ENCODE measurements at regions not wholly inside any gene's neighbourhood (a gene's known extent, or its start where the extent isn't known, plus 50 kb on each side); places are given as distances from the start of the nearest gene placed in this dataset.
"Not testable (repeated sequence)": the region's sequence is repeated elsewhere in the genome, so short reads cannot be mapped to it uniquely, and the experiment has no call there.

GRCh38 chr12:46635818-46636217 is 190.0 kb downstream of the SLC38A4 start:
- TF ChIP-seq POLR2A (IDR thresholded peaks at IDR 0.05) = no peak
- TF ChIP-seq CTCF (IDR thresholded peaks at IDR 0.05 in 4 of 5, conservative IDR thresholded peaks at IDR 0.05 in 1 of 5) = no peak
- in situ Hi-C loops (cut with MboI; ENCODE audit: low sequenced_read_pairs in 4 of 4) (no loop called here), intact Hi-C loops (cut with DNase I; ENCODE audit: low total_unique reads) (no loop called here)
- DNase-seq (no peak), ATAC-seq (no peak)
- peaks cover 0 to 12% of the 10 kb centered on the region in 2 donors for H3K36me3 ChIP-seq
- peaks cover 0 to 8% (median 3%) of the 10 kb centered on the region in 3 donors for H3K9me3 ChIP-seq
- no peak overlapping the region for H3K27ac ChIP-seq
- no peaks in the 10 kb centered on the region for H3K4me1 ChIP-seq
- no peak overlapping the region for H3K4me3 ChIP-seq
- no peaks in the 10 kb centered on the region for H3K27me3 ChIP-seq

- in situ Hi-C loops (cut with MboI; ENCODE audit: low sequenced_read_pairs in 4 of 4) (no loop called here), intact Hi-C loops (cut with DNase I; ENCODE audit: low total_unique reads) (loop anchor here (5.0 kb wide), 1 partner anchor 92 kb away; no protein-coding TSS in a partner anchor)
- TF ChIP-seq CTCF (IDR thresholded peaks at IDR 0.05 in 4 of 5, conservative IDR thresholded peaks at IDR 0.05 in 1 of 5) (no peak), POLR2A (IDR thresholded peaks at IDR 0.05) (no peak)
- Histone ChIP-seq H3K4me1 (peaks cover 15 to 20% of the 10 kb centered on the region in 2 donors), H3K36me3 (peaks cover 0 to 12% of the 10 kb centered on the region in 2 donors), H3K27ac (peak overlapping the region; percentile 60 to 85 (median 78)), H3K27me3 (no peaks in the 10 kb centered on the region), H3K9me3 (peaks cover 0 to 8% (median 0%) of the 10 kb centered on the region in 3 donors), H3K4me3 (no peak overlapping the region)
- DNase-seq = peak; percentile 77 to 92
- ATAC-seq = peak; percentile 84 to 90
Observed at GRCh38 chr12:46629331-46630229, 196.2 kb downstream of the SLC38A4 start.

GRCh38 chr12:46628176-46628575 is 197.6 kb downstream of the SLC38A4 start:
- no peak for ATAC-seq

GRCh38 chr12:46627686-46628085 is 198.1 kb downstream of the SLC38A4 start:
- no peak for TF ChIP-seq CTCF (IDR thresholded peaks at IDR 0.05 in 4 of 5, conservative IDR thresholded peaks at IDR 0.05 in 1 of 5)
- no peak for TF ChIP-seq POLR2A (IDR thresholded peaks at IDR 0.05)
- ATAC-seq (no peak), DNase-seq (no peak)
- peaks cover 0 to 3% (median 0%) of the 10 kb centered on the region in 3 donors for H3K9me3 ChIP-seq
- H3K27me3 ChIP-seq = no peaks in the 10 kb centered on the region
- H3K4me3 ChIP-seq = no peak overlapping the region
- in situ Hi-C loops (cut with MboI; ENCODE audit: low sequenced_read_pairs in 4 of 4) = no loop called here
- H3K36me3 ChIP-seq = peaks cover 0 to 2% of the 10 kb centered on the region in 2 donors
- peaks cover 15 to 20% of the 10 kb centered on the region in 2 donors for H3K4me1 ChIP-seq
- intact Hi-C loops (cut with DNase I; ENCODE audit: low total_unique reads) = loop anchor here (5.0 kb wide), 1 partner anchor 90 kb away; no protein-coding TSS in a partner anchor
- peak overlapping the region; percentile 44 to 85 (median 64) for H3K27ac ChIP-seq

More at GRCh38 chr12:46628176-46628575, 197.6 kb downstream of the SLC38A4 start:
- DNase-seq = no peak
- H3K4me3 ChIP-seq = no peak overlapping the region
- in situ Hi-C loops (cut with MboI; ENCODE audit: low sequenced_read_pairs in 4 of 4) = no loop called here
- TF ChIP-seq CTCF (IDR thresholded peaks at IDR 0.05 in 4 of 5, conservative IDR thresholded peaks at IDR 0.05 in 1 of 5) (no peak), POLR2A (IDR thresholded peaks at IDR 0.05) (no peak)
- peaks cover 0 to 7% of the 10 kb centered on the region in 2 donors for H3K36me3 ChIP-seq
- H3K9me3 ChIP-seq = peaks cover 0 to 7% (median 0%) of the 10 kb centered on the region in 3 donors
- peak overlapping the region; percentile 54 to 85 (median 68) for H3K27ac ChIP-seq
- H3K4me1 ChIP-seq = peaks cover 15 to 20% of the 10 kb centered on the region in 2 donors
- H3K27me3 ChIP-seq = no peaks in the 10 kb centered on the region
- intact Hi-C loops (cut with DNase I; ENCODE audit: low total_unique reads) = loop anchor here (5.0 kb wide), 1 partner anchor 91 kb away; no protein-coding TSS in a partner anchor

GRCh38 chr12:46619474-46619873 is 206.3 kb downstream of the SLC38A4 start:
- intact Hi-C loops (cut with DNase I; ENCODE audit: low total_unique reads) = loop anchor here (5.0 kb wide), 3 partner anchors 43 to 252 kb away; no protein-coding TSS in a partner anchor
- not testable (repeated sequence) for H3K36me3 ChIP-seq

GRCh38 chr12:46617737-46618136 is 208.1 kb downstream of the SLC38A4 start:
- peak overlapping the region; percentile 77 to 87 (median 80) for H3K27ac ChIP-seq
- peak overlapping the region; percentile 19 to 38 (median 34) for H3K4me3 ChIP-seq
- in situ Hi-C loops (cut with MboI; ENCODE audit: low sequenced_read_pairs in 4 of 4) = loop anchor here in 1 of 4 donors (10.0 kb wide), 1 partner anchor 53 kb away; no protein-coding TSS in a partner anchor
- H3K4me1 ChIP-seq = peaks cover 11 to 12% of the 10 kb centered on the region in 2 donors
- H3K27me3 ChIP-seq, H3K9me3 ChIP-seq, H3K36me3 ChIP-seq, ATAC-seq: not testable (repeated sequence)
- DNase-seq = peak in 1 of 2 donors; percentile 56
- intact Hi-C loops (cut with DNase I; ENCODE audit: low total_unique reads) = loop anchor here (1.0 to 5.0 kb wide), 4 partner anchors 45 to 250 kb away; no protein-coding TSS in a partner anchor

More at GRCh38 chr12:46619474-46619873, 206.3 kb downstream of the SLC38A4 start:
- not testable (repeated sequence) for ATAC-seq, H3K4me3 ChIP-seq, H3K27me3 ChIP-seq, H3K9me3 ChIP-seq, DNase-seq, H3K27ac ChIP-seq
- H3K4me1 ChIP-seq = peaks cover 11 to 12% of the 10 kb centered on the region in 2 donors
- in situ Hi-C loops (cut with MboI; ENCODE audit: low sequenced_read_pairs in 4 of 4) = loop anchor here in 1 of 4 donors (10.0 kb wide), 1 partner anchor 55 kb away; no protein-coding TSS in a partner anchor
